ENCODE measurements at regions not wholly inside any gene's neighbourhood (a gene's known extent, or its start where the extent isn't known, plus 50 kb on each side); places are given as distances from the start of the nearest gene placed in this dataset.

GRCh38 chr6:134721060-134721405, 228.9 kb downstream of the ALDH8A1 start:
- H4K20me1 ChIP-seq (replicated peaks in 1 of 2; ENCODE audit: control insufficient read depth in 1 of 2, insufficient read depth in 2 of 2, low read length in 2 of 2) = no peaks in the 10 kb centered on the region
- no peak overlapping the region for H2AFZ ChIP-seq (ENCODE audit: low read length)
- H2BK12ac ChIP-seq (ENCODE audit: low read depth, low read length) = no peak overlapping the region
- no peaks in the 10 kb centered on the region for H3K9me3 ChIP-seq (ENCODE audit: insufficient read depth in 2 of 2, low read depth in 1 of 2, low read length in 1 of 2)
- no peaks in the 10 kb centered on the region for H3K79me2 ChIP-seq (ENCODE audit: control insufficient read depth in 1 of 2, insufficient read depth in 2 of 2, low read length in 2 of 2)
- H3K27ac ChIP-seq (ENCODE audit: low read depth, low read length) = no peak overlapping the region
- H3K18ac ChIP-seq (ENCODE audit: extremely low read depth, low read length) = no peak overlapping the region
- H4K5ac ChIP-seq (ENCODE audit: insufficient read length, low read depth, low read length) = no peak overlapping the region
- H4K8ac ChIP-seq (ENCODE audit: extremely low read depth, insufficient read depth, low read length) = no peak overlapping the region
- H3K14ac ChIP-seq (ENCODE audit: insufficient read length) = no peak overlapping the region
- H3K23ac ChIP-seq (ENCODE audit: insufficient read length) = no peak overlapping the region
- no peak overlapping the region for H2BK15ac ChIP-seq (ENCODE audit: low read length)
- H3K27me3 ChIP-seq (replicated peaks in 1 of 4; ENCODE audit: control insufficient read depth in 3 of 4, extremely low read depth in 1 of 4, insufficient read depth in 3 of 4, low read length in 3 of 4) = no peaks in the 10 kb centered on the region
- no peaks in the 10 kb centered on the region for H3K36me3 ChIP-seq (ENCODE audit: control insufficient read depth in 2 of 4, insufficient read depth in 4 of 4, low read length in 3 of 4)
- H3K4me1 ChIP-seq (replicated peaks in 1 of 4; ENCODE audit: control insufficient read depth in 3 of 4, insufficient read depth in 4 of 4, low read length in 3 of 4) = no peaks in the 10 kb centered on the region
- no peak overlapping the region for H2AK5ac ChIP-seq (ENCODE audit: low read depth, low read length)
- no peak overlapping the region for H2BK120ac ChIP-seq (replicated peaks; ENCODE audit: low read depth, low read length)
- no peak overlapping the region for H4K91ac ChIP-seq (replicated peaks; ENCODE audit: insufficient read length, low read length)
- DNase-seq (ENCODE audit: low read depth in 1 of 2, low spot score in 2 of 2) (no peak), FAIRE-seq (no peak)
- no peak overlapping the region for H2BK5ac ChIP-seq (ENCODE audit: low read depth, low read length)
- POLR2A ChIA-PET (ENCODE audit: partially characterized antibody) = no interaction called here
- no peak overlapping the region for H3K9ac ChIP-seq (replicated peaks in 1 of 4; ENCODE audit: extremely low read depth in 1 of 4, low read depth in 3 of 4, low read length in 3 of 4)
- CTCF ChIA-PET (ENCODE audit: partially characterized antibody) = interaction anchor here (1.4 kb wide), 1 partner anchor 38 kb away, joined by 3 read pairs; no protein-coding TSS in a partner anchor
- no peaks in the 10 kb centered on the region for H3K23me2 ChIP-seq (ENCODE audit: low read depth, low read length)
- no peak overlapping the region for H3K4me2 ChIP-seq (ENCODE audit: insufficient read depth in 1 of 2, low read depth in 2 of 2, low read length in 2 of 2)
- WGBS, 2 experiments (ENCODE audit: extremely low coverage in 1 of 2, insufficient coverage in 1 of 2, insufficient read length in 1 of 2, insufficient replicate concordance in 2 of 2, low coverage in 1 of 2, low lambda C conversion rate in 2 of 2, missing lambda C conversion rate in 1 of 2) = 96% methylated on average over 2 of the region's 2 CpGs; no CpG with 5 or more reads in 1 of the 2 experiments
- no peak overlapping the region for H3K56ac ChIP-seq (replicated peaks; ENCODE audit: insufficient read length, low read depth, low read length)
- no peak overlapping the region for H2BK20ac ChIP-seq (ENCODE audit: low read length)
- no peak overlapping the region for H3K4me3 ChIP-seq (ENCODE audit: extremely low read depth in 1 of 4, insufficient read depth in 2 of 4, low read depth in 3 of 4, low read length in 4 of 4)
- H3K4ac ChIP-seq (replicated peaks; ENCODE audit: insufficient read length, low read depth, low read length) = no peak overlapping the region
- H3K79me1 ChIP-seq (ENCODE audit: low read depth, low read length) = no peaks in the 10 kb centered on the region
- TF ChIP-seq EP300 (IDR thresholded peaks at IDR 0.05; ENCODE audit: borderline replicate concordance in 1 of 2, low read depth in 2 of 2, low read length in 2 of 2) (no peak), TAF7 (optimal IDR thresholded peaks at IDR 0.05; ENCODE audit: borderline replicate concordance, low read depth, low read length) (no peak), NRF1 (IDR thresholded peaks at IDR 0.05; ENCODE audit: low read depth, low read length) (no peak)
